T-helper 1 cell (primary cell): ENCODE measurements at regions not wholly inside any gene's neighbourhood (a gene's known extent, or its start where the extent isn't known, plus 50 kb on each side); places are given as distances from the start of the nearest gene placed in this dataset.

ENCODE experiments used
- DNase-seq, 5 donors: peaks; one replicate each; pipeline ENCODE4 v3.0.0-alpha.2; 2012 to 2020

GRCh38 chr4:180449395-180449956, 1793.7 kb upstream of the TENM3 start:
- no peak for DNase-seq

DNA sequence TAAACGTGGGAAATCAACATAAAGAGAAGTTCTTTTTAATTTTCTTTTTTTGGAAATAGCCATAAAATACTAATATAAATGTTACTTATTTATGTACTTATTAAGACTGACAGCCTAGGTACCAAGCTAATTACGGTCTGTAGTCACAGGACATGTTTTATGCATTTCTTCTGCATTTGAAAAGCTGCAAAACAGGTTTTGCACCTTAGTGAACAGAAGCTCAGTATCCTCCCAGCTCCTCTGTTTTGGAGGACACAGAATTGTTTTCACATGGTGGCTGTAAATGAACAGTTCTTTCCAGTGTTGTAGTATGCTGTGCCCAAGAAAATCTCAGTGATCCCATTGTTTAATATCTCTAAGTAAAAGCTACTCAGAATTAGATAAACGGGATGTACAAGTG, 1788.0 kb upstream of the TENM3 start:
- DNase-seq: no peak

DNA sequence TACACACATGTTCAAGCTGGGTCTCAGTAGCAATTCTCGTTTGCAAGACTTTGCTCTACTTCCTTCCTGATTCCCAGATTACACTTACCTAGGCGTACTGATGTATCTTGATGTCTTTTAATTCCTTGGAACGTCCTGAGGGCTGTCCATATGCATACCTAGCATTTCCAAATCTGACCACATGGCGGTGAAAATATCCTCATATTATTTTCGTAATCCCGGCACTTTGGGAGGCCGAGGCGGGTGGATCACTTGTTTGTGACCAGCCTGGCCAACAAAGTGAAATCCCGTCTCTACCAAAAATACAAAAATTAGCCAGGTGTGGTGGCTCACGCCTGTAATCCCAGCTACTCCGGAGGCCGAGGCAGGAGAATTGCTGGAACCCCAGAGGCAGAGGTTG, 1786.3 kb upstream of the TENM3 start:
- no peak for DNase-seq

DNA sequence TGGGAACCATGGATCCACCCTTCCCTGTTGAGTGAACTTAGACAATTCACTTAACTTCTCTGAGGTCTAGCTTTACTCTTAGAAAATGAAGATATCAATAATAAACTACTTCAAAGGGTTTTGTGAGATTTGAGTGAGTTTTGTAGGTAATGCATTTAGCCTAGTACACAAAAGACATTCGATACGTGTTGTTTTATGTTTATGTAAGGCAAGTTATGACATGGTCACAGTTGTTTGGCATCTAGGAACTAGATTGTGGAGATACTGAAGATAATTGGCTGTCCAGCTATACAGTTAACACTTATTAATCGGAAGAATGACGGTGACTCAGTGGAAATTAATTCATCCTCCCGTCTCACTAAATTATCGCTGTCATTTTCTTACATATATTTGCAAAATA, 1781.1 kb upstream of the TENM3 start:
- no peak for DNase-seq

GRCh38 chr4:180465364-180465763, 1777.8 kb upstream of the TENM3 start:
- DNase-seq: no peak

DNA sequence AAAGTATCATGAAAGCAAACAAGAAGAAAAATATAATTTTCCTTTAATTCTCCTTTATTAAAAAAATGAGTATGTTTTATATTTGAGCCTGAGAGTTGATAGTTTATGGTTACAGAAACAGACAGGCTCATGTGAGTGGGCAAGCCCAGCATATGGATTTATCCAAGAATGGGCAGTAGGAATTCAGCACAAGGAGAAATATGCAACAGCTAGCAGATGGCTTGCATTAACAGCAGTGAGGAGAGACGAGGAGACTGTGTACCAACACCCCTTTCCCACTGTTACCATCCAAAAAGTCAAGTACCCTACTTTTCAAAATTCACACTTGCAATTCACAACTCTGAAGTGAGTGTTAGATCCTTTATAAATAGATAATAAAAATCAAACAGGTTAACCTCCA, 1760.2 kb upstream of the TENM3 start:
- no peak for DNase-seq

DNA sequence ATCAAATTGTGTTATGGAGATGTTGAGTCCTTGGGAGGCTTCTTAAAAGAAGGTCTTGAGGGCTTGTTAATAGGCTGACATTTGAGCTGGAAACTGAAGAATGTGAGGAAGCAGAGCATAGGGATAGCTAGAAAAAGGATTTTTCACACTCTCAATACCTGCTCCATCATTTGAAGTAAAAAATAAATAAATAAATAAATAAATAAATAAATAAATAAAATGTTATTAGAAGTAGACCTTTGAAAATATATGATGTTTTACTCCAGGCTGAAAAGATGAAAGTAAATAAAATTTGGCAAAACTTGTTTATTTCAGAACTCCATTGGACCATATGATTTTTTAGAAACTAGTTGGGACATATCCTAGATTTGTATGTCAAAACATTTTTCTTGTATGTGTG, 1757.8 kb upstream of the TENM3 start:
- DNase-seq: no peak

DNA sequence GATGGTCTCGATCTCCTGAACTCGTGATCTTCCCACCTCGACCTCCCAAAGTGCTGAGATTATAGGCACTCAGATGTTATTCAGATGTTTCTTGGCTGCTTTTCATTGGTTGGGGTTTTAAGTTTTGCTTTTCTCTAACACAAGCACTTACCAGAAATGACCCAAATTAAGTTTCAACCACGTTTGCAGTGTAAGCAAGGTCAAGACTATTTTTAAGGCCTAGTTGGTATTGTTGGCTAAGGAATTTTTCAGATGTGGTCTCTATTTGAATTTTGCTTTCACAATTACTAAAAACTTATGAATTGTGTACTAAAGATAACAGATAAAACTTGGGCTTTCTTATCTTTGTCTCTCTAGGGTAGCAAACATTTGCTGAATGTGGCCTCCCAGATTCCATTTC, 1756.9 kb upstream of the TENM3 start:
- DNase-seq: no peak

- no peak for DNase-seq
These were observed 1753.4 kb upstream of the TENM3 start for GRCh38 chr4:180489787-180490186.

GRCh38 chr4:180491210-180491609, 1752.0 kb upstream of the TENM3 start:
- DNase-seq: no peak

GRCh38 chr4:180493299-180493698, 1749.9 kb upstream of the TENM3 start:
- no peak for DNase-seq

- no peak for DNase-seq
These were observed 1743.0 kb upstream of the TENM3 start for GRCh38 chr4:180500154-180500553.

DNA sequence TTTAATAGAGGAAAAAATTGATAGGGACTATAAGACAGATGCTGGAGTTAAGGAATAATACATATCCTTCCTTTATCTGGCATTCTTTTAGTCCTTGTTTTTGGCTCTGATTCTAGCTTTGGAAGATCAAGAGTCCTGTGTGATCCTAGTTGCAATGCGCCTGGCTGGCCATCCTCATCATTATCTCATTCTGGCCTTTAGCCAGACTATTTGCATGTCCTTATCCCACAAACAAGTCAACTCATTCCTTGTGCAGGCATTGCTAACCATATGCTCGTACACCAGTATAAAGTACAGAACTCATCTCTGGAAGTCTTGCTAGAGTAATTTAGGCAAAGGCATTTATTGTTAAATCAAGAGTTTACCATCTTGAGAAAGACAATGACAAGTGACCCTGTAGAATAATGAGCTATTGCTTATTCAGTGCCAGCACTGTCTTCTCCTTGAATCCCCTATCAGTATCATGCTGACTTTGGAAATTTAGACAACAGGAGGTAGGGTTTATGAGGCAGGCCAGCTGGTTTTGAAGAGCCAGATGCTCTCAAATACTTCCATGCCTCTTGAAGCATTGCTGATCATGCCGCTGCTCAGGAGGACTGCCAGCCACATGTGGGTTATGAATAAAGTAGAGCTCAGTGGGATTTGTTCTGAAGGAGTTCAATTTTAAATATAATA, 1730.3 kb upstream of the TENM3 start:
- DNase-seq: no peak

DNA sequence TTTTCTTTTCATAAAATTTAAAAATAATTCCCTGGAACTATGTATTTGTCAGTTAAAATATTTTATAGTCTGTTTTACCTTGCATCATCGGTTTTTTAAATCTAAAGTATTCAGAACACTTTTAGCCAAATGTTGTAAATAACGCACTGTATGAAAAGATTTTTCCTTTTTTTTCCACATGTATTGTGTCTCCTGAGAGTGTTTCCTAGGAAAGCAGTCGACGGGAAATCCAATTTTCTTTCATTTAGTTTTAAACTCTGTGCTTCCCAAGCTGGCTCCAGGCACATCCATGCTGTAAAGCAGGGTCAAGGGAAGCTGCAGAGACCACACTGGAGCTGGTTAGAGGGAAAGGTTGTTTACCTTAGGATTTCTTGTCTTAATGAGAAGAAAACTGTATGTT, 1724.3 kb upstream of the TENM3 start:
- no peak for DNase-seq

DNA sequence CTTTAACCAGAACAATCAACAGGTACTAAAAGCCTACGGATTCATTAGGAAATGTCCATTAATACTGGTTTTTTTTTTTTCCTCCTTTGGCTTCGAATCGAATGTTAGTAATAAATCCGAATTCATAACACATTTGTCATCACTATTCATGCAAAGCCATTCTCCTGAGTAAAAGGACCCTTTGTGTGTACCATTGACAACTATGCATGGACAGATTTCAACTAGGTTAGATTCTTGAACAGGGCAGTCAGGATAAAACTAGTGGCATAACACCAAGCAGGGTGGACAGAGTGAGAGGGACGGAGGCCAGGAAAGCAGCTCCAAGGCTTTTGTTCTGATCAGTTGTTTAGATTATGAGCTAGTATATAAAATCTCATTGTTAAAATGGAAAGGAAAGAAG, 1722.0 kb upstream of the TENM3 start:
- DNase-seq: no peak

DNA sequence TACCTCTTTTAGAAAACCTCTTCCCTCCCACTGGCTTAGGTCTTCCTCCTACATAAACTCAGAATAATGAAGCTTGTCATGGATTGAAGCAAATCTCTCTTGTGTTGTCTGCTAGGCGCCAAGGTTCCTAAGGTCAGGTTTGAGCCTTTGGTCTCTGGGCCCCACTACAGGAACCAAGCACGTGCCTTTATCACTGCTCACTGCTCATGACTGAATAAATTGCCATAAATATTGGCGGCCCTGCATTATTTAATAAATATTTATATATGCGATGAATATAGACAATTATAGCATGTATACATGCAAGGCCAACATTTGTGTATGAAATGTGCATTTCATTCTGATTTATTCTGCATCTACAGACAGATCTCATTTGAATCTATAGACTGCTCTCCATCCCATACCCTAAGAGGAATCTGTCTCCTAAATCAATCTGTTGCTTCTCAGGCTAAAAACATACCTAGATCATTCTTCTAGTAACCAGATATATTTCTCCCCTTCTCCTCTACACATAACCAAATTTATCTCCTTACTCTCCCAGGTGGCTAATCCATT, 1717.6 kb upstream of the TENM3 start:
- DNase-seq: no peak

DNA sequence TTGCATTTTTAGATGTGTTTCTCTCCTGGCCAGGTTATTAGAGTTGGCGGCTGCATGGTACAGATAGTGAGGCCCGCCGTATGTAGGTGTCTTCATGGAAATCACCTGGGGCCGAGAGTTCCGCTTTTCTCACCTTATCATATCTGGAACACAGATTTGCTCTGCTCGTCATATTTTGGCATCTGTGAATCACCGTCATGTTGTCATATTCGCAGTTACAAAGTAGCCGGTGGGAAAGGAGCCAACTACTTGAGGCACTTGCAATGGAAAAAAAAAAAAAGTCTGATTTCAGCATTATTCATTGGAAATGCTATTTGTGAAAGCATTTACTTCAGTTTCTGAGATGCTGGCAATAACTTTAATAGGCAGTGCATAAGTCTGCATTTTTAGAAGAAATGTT, 1715.2 kb upstream of the TENM3 start:
- no peak for DNase-seq

GRCh38 chr4:180530787-180531186, 1712.4 kb upstream of the TENM3 start:
- DNase-seq: no peak

DNA sequence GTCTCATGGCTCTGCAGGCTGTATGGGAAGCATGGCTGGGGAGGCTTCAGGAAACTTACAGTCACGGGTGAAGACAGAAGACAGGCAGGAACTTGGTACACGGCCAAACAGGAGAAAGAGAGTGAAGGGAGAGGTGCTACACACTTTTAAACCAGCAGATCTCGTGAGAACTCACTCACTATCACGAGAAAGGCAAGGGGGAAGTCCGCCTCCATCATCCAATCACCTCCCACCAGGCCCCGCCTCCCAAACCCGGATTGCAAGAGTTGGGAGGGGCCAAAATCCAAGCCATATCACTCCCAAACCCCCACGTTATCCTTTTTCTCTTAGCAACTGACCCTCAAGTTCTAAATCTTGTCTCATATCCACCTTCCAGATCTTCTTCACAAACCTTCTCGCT, 1710.5 kb upstream of the TENM3 start:
- no peak for DNase-seq

DNA sequence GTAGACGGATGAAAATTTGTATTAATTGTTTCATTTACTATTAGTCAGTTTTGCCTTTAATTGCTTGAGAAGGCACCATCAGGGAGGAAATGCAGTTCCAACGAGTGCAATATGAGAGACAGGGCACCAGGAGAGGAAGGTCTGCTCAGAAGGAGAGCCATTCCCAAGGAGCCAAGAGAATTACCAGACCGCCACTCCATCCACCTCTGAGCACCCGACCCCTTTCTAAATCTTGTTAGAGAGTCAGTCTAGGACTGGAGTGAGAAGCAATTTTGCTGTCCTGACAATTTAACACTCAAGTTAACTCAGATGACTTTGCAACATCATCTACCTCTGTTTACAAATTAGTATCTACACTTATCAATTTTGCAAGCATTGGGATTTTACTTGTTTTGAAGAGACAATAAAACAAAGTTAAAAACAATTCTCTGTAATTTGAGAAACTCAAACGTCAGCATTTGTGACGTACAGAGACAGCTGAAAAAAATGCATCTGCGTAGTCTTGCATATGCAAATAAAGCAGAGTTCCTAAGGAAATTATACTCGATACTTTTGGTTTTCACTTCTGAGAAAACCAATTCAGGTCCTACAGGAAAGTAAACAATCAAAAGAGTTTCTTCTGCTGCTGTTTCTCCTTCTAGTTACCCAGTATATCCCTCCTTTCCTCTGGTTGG, 1704.7 kb upstream of the TENM3 start:
- DNase-seq: no peak

- DNase-seq: no peak
These were observed 1703.9 kb upstream of the TENM3 start for GRCh38 chr4:180539284-180539683.

- DNase-seq: no peak
These were observed 1701.5 kb upstream of the TENM3 start for GRCh38 chr4:180541678-180542077.

DNA sequence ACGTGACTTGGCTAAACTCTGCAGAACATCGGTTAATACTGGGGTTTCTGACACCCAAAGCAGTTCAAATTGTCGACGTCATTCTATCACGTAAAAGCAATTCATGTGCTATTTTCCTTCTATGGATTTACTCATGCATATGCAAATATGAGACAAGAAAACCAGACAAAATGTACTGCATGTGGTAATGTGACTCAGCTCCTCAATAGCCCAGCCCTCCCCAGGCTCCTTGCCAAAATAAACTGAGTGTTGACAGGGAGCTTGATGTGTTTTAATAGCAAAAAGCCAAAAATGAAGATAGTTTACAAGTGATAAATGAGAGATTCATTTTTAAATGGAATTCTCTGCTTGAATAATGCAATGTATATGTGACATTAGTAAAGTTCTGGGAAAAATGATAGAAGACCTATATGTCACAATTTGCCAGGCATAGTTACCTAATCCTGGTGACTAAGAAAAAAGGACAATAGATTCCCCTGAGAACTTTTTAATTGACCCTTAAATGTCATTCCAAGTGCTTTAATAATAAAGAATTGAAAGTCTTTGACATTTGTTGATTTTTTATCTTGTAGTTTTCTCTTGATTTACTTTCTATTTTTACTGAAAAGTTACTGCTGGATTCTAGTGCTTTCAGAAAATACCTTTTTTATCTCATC, 1700.6 kb upstream of the TENM3 start:
- no peak for DNase-seq

GRCh38 chr4:180550106-180550505, 1693.1 kb upstream of the TENM3 start:
- no peak for DNase-seq
